Esophagus squamous epithelium (tissue), 5 donors: ENCODE measurements at regions not wholly inside any gene's neighbourhood (a gene's known extent, or its start where the extent isn't known, plus 50 kb on each side); places are given as distances from the start of the nearest gene placed in this dataset.

Experiments
- DNase-seq: peaks from one replicate; lab custom pipeline; 2025; lab: John Stamatoyannopoulos, UW
- H3K27ac ChIP-seq, 4 donors: fragments of 200-600 bp; sonication (generic); one replicate each; pipeline ENCODE4 v1.5.1; 2016 to 2019; ENCODE audit warnings: mild to moderate bottlenecking in 1 of 4
- H3K27me3 ChIP-seq, 4 donors: fragments of 200-600 bp; sonication (generic); 1 replicate in 3 of 4; 2 replicates in 1 of 4; pipeline versions ENCODE4 v1.5.1 to v1.6.0; 2017 to 2021; ENCODE audit warnings: antibody characterized with exemption in 1 of 4
- H3K36me3 ChIP-seq, 3 donors: fragments of 200-600 bp; sonication (generic); one replicate each; pipeline ENCODE4 v1.5.1; 2016 to 2019
- H3K4me1 ChIP-seq, 3 donors: fragments of 200-600 bp; sonication (generic); one replicate each; pipeline ENCODE4 v1.5.1; 2017 to 2019
- H3K4me3 ChIP-seq, 4 donors: fragments of 200-600 bp; sonication (generic); 1 replicate in 3 of 4; 2 replicates in 1 of 4; pipeline ENCODE4 v1.5.1; 2016 to 2019; ENCODE audit warnings: mild to moderate bottlenecking in 2 of 4, moderate library complexity in 1 of 4
- H3K9me3 ChIP-seq, 3 donors: fragments of 200-600 bp; sonication (generic); one replicate each; pipeline ENCODE4 v1.5.1; 2016 to 2019
- POLR2A ChIP-seq, 4 donors: fragments of 450-650 bp; IDR thresholded peaks; one replicate each; pipeline ENCODE4 v1.6.1; 2017; ENCODE audit warnings: antibody characterized with exemption in 4 of 4, mild to moderate bottlenecking in 4 of 4, moderate library complexity in 3 of 4
- WGBS, 2 donors: methylation state at CpG; one replicate each; pipeline ENCODE4 v1.1.5; 2018; 5-methylcytosine and 5-hydroxymethylcytosine counted together
- intact Hi-C: fragments of 100-400 bp; cut with DNase I; formaldehyde crosslinking; loops from one replicate; pipeline ENCODE4 v1.15.0; 2022
- TF ChIP-seq, protein P1 (sequence below), 6 experiments: fragments of 450-650 bp in 4 of 6; fragments of 200-600 bp in 2 of 6; sonication (generic) in 2 of 6; IDR thresholded peaks; one replicate each; pipeline ENCODE4 v1.5.1; 2016 to 2019; ENCODE audit warnings: antibody characterized with exemption in 6 of 6, mild to moderate bottlenecking in 4 of 6, moderate library complexity in 4 of 6
- donor health status: DM: yes; HTN: yes; CAD: no.

DNA sequence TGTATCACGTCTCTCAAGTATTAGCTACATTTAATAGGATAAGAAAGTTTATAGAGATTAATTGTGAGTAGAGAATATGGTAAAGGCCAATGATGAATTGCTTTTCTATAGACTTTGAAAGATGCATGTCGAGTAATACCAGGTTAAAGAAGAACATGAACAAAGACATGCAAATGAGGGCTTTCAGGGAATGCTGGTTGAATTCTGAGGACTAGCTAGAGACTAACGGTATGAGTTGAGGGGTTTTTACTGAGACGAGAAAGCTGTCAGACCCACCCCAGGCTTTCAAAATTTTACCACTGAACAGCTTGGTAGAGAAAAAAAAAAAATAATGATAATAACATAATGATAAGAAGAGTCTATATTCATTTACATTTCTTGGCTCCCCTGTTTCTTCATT lies 796.0 kb upstream of the CDH8 start:
- Histone ChIP-seq H3K27ac (no peak overlapping the region), H3K36me3 (no peaks in the 10 kb centered on the region), H3K27me3 (no peaks in the 10 kb centered on the region), H3K4me1 (no peaks in the 10 kb centered on the region), H3K4me3 (no peak overlapping the region), H3K9me3 (no peaks in the 10 kb centered on the region)
- WGBS, 2 donors, result 61 to 70% methylated on average over 4 of the region's 4 CpGs
- TF ChIP-seq, protein P1, sequence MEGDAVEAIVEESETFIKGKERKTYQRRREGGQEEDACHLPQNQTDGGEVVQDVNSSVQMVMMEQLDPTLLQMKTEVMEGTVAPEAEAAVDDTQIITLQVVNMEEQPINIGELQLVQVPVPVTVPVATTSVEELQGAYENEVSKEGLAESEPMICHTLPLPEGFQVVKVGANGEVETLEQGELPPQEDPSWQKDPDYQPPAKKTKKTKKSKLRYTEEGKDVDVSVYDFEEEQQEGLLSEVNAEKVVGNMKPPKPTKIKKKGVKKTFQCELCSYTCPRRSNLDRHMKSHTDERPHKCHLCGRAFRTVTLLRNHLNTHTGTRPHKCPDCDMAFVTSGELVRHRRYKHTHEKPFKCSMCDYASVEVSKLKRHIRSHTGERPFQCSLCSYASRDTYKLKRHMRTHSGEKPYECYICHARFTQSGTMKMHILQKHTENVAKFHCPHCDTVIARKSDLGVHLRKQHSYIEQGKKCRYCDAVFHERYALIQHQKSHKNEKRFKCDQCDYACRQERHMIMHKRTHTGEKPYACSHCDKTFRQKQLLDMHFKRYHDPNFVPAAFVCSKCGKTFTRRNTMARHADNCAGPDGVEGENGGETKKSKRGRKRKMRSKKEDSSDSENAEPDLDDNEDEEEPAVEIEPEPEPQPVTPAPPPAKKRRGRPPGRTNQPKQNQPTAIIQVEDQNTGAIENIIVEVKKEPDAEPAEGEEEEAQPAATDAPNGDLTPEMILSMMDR (IDR thresholded peaks at IDR 0.05), result no peak
- no peak for TF ChIP-seq POLR2A (IDR thresholded peaks at IDR 0.05)
- DNase-seq, result no peak
- intact Hi-C loops, result no loop called here

DNA sequence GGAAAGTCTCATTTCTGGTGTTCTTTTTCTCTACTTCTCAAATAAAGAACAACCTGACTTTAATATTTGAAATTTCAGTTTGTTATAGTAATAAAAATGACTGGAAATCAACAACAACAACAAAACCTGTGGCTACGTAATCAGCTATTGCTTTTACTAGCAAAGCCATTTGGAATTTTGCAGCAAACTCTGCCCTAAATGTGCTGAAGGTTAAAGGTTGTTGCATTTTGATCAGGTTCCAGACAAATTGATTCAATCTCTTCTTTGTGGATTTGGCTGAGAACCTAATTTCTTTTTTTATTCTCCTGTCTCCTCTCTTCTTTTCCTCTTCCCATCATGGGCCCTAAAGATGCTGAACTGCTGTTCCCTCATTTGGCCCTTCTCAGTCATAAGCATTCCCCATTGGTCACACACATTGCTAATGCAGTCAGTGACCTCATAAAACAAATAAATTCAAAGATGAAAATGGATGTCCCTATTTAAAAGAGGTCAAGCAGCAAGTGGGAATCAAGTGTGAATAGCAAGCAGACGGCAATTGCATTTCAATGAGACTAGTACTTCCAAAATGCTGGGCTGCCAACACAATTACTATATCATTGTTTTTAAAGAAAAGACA lies 795.1 kb upstream of the CDH8 start:
- Histone ChIP-seq H3K9me3 (no peaks in the 10 kb centered on the region), H3K36me3 (no peaks in the 10 kb centered on the region), H3K4me1 (no peaks in the 10 kb centered on the region), H3K27me3 (no peaks in the 10 kb centered on the region), H3K27ac (no peak overlapping the region), H3K4me3 (no peak overlapping the region)
- TF ChIP-seq, protein P1 (IDR thresholded peaks at IDR 0.05), result no peak
- TF ChIP-seq POLR2A (IDR thresholded peaks at IDR 0.05), result no peak
- WGBS, 2 donors, result 64 to 75% methylated on average over 2 of the region's 2 CpGs
- DNase-seq, result no peak
- intact Hi-C loops, result no loop called here

DNA sequence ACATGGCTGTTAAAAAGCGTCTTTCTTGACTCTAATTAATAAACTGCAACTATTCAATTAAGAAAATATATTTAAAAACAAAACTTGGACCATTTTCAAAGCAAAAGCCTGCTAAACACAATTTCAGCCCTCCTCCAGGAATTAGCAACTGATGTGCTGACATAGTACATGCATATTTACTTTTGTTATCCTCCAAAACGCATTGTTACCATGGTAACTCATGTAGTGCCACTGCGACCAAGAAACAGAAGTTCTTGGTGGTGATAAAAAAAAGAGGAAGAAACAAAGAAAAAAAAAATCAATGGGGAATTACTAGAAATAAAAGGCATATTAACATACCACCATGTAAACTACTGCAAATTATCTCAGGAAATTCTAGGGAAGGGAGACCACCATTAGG lies 793.4 kb upstream of the CDH8 start:
- H3K9me3 ChIP-seq, result no peaks in the 10 kb centered on the region
- no peak for DNase-seq

DNA sequence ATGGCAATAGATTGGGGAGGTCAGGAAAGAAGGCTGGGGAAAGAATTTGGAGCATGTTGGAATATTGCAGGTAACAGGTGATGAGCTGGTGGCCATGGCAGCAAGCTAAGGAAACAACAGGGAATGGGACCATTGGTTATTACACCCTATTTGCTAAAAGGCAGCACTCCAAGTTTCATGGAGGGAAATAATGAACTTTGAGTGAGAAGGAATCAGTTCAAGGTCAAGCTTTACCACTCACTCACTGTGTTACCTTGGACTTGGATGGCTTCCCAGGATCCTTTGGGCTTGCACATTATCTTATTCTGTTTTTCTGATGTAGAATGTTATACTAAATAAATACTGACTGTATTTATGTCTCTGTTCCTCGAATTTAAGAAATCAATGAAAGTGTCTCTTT lies 792.8 kb upstream of the CDH8 start:
- WGBS, 2 donors, result 27 to 35% methylated on average over 1 of the region's 1 CpG
- Histone ChIP-seq H3K27ac (no peak overlapping the region), H3K4me3 (no peak overlapping the region), H3K27me3 (no peaks in the 10 kb centered on the region), H3K9me3 (no peaks in the 10 kb centered on the region), H3K4me1 (no peaks in the 10 kb centered on the region), H3K36me3 (no peaks in the 10 kb centered on the region)
- no peak for TF ChIP-seq POLR2A (IDR thresholded peaks at IDR 0.05)
- TF ChIP-seq, protein P1 (IDR thresholded peaks at IDR 0.05), result no peak
- intact Hi-C loops, result no loop called here
- no peak for DNase-seq

More for the DNA sequence above, 793.4 kb upstream of the CDH8 start:
- 26 to 27% methylated on average over 3 of the region's 3 CpGs for WGBS, 2 donors
- Histone ChIP-seq H3K4me1 (no peaks in the 10 kb centered on the region), H3K4me3 (no peak overlapping the region), H3K36me3 (no peaks in the 10 kb centered on the region), H3K27me3 (no peaks in the 10 kb centered on the region), H3K27ac (no peak overlapping the region)
- TF ChIP-seq POLR2A (IDR thresholded peaks at IDR 0.05), result no peak
- TF ChIP-seq, protein P1 (IDR thresholded peaks at IDR 0.05), result no peak
- intact Hi-C loops, result no loop called here

DNA sequence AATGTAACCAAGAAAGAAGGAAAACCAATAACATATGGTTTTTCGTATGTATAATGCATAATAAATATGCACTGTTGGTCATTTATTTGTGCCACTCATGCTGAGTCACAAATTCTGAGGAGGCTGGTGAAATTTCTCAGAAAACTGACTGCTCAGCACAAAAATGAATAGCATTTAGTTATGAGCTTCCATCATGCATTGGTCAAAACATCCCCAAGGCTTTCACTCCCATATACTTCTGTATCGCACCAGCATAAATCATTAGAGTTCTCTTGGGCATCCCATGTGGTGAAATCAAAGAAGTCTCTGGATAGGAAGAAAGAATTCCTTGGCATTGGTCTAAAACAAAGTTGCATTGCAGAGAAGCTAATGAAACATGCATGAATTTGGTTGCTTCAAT lies 785.6 kb upstream of the CDH8 start:
- Histone ChIP-seq H3K27me3 (no peaks in the 10 kb centered on the region), H3K9me3 (no peaks in the 10 kb centered on the region), H3K4me3 (no peak overlapping the region), H3K4me1 (no peaks in the 10 kb centered on the region), H3K27ac (no peak overlapping the region), H3K36me3 (no peaks in the 10 kb centered on the region)
- TF ChIP-seq, protein P1 (IDR thresholded peaks at IDR 0.05), result no peak
- TF ChIP-seq POLR2A (IDR thresholded peaks at IDR 0.05), result no peak
- no peak for DNase-seq
- 84 to 90% methylated on average over 2 of the region's 2 CpGs for WGBS, 2 donors
- intact Hi-C loops, result no loop called here
